Stimulated activated CD4-positive, alpha-beta T cell treated with anti-CD3 and anti-CD28 coated beads, Interleukin-15, amount 100 ng/mL, for 1 hour (primary cell): ENCODE measurements at regions not wholly inside any gene's neighbourhood (a gene's known extent, or its start where the extent isn't known, plus 50 kb on each side); places are given as distances from the start of the nearest gene placed in this dataset.

Experiments used
- DNase-seq, 2 donors: peaks; one replicate each; pipeline ENCODE4 v3.0.0-alpha.2; 2020; ENCODE audit warnings: low read depth in 1 of 2, low spot score in 1 of 2

DNA sequence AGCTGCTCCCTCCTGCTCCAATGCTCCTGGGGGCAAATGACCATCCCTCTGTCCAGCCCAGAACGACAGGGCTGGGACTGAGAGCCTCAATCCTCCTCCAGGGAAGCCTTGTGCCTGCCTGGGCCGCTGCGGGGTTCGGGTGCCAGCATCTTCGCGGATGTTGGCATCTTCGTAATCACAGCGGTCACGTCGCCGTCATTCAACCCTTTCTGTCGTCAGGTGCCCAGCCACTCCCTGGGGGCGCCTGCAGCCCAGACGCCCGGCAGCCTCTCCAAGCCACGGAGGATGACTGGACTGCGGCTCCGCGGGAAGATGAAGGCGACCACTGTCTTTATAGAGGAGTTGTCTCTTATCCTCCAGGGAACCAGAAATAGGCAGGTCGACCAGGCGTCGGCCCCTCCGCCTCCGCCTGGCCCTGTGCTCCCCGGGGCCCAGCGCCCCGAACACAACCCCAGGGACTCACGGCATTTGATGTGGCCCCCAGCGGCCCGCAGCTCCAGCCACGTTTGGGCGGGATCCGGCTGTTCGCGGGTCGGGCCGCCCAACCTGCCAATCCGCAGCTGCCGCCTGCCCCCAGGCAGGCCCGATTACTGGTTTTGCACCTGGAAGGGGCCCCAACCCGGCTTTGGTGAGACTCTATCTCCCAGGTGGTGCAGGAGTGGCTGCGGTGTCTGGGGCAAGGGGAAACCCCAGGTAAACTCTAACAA is 113.9 kb downstream of the THNSL2 start:
- no peak for DNase-seq

DNA sequence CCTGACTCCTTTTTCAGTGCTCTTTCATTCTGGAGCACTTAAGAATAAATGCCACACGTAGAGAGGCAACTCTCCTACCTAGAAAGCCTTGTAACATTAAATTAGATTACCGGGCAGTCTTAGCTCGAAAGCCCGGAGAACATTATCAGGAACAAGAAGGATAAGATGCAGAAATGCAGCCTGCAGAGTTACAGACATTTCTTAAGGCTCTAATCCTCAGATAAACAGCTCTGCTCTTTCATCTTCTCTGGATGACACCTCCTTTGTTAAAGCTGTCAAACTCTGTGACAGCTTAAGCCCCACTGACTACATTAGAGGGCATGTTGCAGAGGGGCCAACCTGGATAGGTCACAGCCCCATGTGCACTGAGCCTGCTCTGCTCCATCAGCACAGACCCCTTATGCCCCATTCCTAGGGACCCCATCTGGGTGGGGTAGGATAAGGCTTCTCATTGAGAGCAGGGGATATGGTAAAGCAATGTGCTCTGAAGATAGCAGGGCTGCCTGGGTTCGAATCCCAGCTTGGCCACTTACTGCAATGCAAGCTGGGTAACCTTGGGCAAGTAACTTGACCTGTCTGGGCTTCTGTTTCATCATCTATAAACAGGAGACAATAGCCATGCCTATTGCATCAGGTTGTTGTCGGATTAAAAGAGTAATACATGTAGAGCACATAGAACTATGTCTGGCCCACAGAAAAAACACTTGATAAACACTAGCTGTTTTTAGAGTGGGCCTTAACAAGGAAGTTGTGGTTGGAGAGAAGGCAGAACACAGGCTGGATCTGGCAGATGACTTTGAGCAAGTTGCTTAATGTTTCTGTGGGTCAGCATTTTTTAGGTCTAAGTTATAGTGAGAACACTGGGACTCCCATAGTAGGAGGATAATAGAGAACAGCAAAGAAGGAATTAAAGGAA is 111.4 kb downstream of the THNSL2 start:
- no peak for DNase-seq

GRCh38 chr2:88269836-88270235 is 99.7 kb downstream of the THNSL2 start:
- no peak for DNase-seq

- DNase-seq, result no peak
These were observed 95.5 kb downstream of the THNSL2 start for GRCh38 chr2:88265352-88266303.

DNA sequence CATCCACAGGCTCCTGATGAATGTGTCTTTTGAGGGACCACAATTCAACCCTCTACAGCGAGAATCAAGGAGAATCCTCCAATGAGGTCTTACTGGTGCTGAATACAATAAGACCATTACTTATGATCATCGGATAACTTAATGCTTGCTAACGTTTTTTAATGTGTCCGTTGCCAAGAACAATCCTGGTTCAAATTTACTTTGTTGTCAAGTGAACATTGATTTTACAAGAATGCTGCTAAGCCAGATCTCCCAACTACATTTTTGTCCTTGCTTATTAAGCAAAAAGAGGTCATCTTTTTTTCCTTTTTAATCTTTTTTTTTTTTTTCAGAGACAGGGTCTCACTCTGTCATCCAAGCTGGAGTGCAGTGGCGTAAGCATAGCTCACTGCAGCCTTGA is 93.7 kb downstream of the THNSL2 start:
- no peak for DNase-seq

- DNase-seq, result no peak
These were observed 91.6 kb downstream of the THNSL2 start for GRCh38 chr2:88261725-88262124.

- no peak for DNase-seq
These were observed 88.1 kb downstream of the THNSL2 start for GRCh38 chr2:88258208-88258607.

DNA sequence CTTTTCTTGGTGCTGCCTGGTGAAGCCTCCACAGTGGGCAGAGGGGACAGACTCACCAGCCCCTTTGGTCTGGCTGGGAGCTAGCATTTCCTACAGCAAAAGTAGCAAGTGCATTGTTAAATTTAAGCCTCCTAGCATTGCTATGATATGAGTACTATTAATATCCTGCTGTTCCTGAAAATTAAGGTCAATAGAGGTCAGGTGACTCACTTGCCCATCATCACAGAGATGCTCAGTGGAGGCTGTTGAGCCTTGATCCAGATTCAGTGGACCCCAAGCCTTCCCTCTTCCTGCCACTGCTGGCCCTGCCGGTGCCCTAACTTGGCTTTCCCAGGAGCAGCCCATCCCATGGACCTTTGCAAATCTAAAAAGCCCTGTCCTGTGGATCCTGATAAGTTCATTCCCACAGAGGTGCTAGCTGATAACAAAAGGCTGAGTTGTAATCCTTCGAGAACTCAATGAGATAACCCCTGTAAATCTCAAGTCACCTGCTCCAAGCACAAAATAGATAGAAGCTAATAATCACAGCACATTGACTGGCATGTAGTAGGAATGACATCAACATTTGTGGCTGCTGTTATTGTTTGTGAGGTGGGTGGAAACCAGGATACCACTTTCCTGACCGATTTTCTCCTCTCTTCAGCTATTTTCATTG is 84.4 kb downstream of the THNSL2 start:
- no peak for DNase-seq

DNA sequence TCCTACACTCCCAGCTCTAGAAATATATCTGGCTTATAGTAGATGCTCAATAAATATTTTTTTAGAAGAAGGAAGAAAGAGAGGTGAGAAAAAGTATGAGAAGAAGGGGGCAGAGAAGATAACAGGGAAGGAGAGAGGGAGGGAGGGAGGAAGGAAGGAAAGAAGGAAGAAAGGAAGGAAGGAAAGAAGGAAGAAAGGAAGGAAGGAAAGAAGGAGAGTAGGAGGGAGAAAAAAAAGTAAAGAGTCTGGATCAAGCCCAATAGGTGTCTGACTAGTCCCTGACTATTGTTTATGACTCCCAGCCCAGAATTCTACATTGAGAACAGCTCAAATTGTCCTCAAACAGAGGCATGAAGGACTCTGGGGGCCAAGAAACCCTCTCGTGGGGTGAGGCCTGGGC is 83.9 kb downstream of the THNSL2 start:
- DNase-seq, result no peak

GRCh38 chr2:88253375-88253774 is 83.2 kb downstream of the THNSL2 start:
- DNase-seq, result no peak

GRCh38 chr2:88252646-88253045 is 82.5 kb downstream of the THNSL2 start:
- no peak for DNase-seq

DNA sequence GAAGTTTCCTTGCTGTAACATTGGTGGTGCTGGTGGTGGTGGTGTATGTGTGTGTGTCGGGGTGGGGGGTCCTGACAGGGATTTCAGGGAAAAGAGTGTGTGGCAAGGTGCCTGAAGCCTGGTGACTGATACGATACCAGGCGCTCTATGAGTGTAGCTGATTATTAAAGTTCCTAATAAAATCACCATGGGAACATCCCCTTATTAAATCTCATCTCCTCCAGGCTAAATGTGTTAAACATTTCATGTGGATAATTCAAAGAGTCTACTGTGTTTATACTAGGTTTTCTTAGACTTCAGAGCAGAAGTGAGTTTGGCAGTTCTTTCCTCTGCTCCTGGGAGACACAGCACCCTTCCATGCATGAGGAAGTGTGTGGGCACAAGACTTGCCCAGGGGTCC is 82.0 kb downstream of the THNSL2 start:
- DNase-seq, result no peak

GRCh38 chr2:88250404-88250803 is 80.3 kb downstream of the THNSL2 start:
- DNase-seq, result no peak

- DNase-seq, result no peak
These were observed 78.2 kb downstream of the THNSL2 start for GRCh38 chr2:88248280-88248828.

DNA sequence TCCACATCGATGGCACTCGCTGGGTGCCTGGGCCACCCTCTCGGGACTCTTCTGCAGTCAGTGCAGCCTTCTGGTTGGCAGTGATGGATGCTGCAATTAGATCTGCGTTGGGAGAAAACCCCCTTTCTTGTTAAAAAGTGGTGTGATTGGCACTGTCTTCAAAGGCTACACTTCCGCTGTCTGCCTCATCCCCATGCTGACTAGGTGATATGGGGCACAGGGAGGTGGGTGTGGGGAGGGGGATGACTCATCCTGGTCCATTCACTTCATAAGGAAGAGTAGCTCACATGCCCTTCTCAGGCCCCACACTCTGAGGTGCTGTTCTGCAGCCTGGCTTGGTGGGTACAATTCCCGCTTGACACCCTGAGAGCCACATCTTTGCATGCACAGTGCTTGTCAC is 77.4 kb downstream of the THNSL2 start:
- DNase-seq, result peak in 1 of 2 donors; percentile 1

- no peak for DNase-seq
These were observed 75.0 kb downstream of the THNSL2 start for GRCh38 chr2:88245109-88245508.

DNA sequence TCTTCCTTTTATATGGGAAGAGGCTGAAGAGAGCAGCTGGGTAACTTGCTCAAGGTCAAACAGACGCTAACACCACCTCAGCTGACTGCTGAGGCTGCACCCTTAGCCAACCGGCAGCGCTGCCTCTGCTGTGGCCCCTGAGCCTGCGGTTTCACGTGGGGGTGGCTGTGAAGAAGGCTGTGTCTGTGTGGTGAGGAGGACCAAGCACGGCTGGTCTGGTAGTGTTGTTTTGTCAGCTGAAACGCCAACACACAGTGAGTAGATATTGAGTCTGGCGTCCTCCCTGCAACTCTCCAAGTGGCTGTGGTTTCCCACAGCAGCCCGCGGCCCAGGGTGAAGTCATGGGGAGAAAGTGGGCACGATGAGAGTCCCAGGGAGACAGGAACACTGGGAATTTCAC is 69.6 kb downstream of the THNSL2 start:
- DNase-seq, result no peak

DNA sequence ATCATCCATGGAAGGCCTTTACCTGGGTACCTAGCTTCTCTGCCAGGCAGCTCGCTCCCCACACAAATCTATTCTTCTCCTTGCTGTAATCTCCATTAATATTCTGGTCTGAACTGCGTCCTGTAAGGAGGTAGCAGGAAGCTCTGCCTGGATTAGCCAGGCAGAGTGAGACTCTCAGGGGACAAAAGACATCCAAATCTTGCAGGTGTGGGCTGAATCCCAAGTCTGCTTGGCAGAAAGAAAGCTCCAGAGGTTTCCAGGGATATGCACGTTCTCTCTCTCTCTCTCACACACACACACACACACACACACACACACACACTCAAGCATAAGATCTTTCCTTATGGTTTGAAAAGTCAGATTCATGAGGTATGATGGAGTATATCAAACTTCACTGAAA is 66.5 kb downstream of the THNSL2 start:
- no peak for DNase-seq
